ENCODE measurements at regions not wholly inside any gene's neighbourhood (a gene's known extent, or its start where the extent isn't known, plus 50 kb on each side); places are given as distances from the start of the nearest gene placed in this dataset.

GRCh38 chr4:185885604-185886003 lies 73.6 kb upstream of the SORBS2 start:
- ChIA-PET CTCF (no interaction called here), POLR2A (no interaction called here)
- no peak for DNase-seq (ENCODE audit: unreplicated experiment)
- Mint-ChIP-seq H3K4me1 (ENCODE audit: insufficient read depth, unreplicated experiment) (peaks cover 12% of the 10 kb centered on the region), H3K36me3 (ENCODE audit: insufficient read depth, unreplicated experiment) (no peaks in the 10 kb centered on the region), H3K9me3 (ENCODE audit: unreplicated experiment) (peaks cover 8% of the 10 kb centered on the region), H3K27me3 (ENCODE audit: insufficient read depth, unreplicated experiment) (no peaks in the 10 kb centered on the region), H3K27ac (ENCODE audit: low read depth, unreplicated experiment) (no peak overlapping the region), H3K4me3 (ENCODE audit: unreplicated experiment) (no peak overlapping the region)
- intact Hi-C loops (cut with micrococcal nuclease), result no loop called here
- BruUV-seq (replicated peaks), result no TSS peak
- TF ChIP-seq CTCF (IDR thresholded peaks at IDR 0.05; ENCODE audit: unreplicated experiment), result no peak

- Mint-ChIP-seq H3K4me3 (ENCODE audit: unreplicated experiment) (no peak overlapping the region), H3K36me3 (ENCODE audit: insufficient read depth, unreplicated experiment) (no peaks in the 10 kb centered on the region), H3K27me3 (ENCODE audit: insufficient read depth, unreplicated experiment) (no peaks in the 10 kb centered on the region), H3K9me3 (ENCODE audit: unreplicated experiment) (peaks cover 8% of the 10 kb centered on the region), H3K4me1 (ENCODE audit: insufficient read depth, unreplicated experiment) (no peaks in the 10 kb centered on the region), H3K27ac (ENCODE audit: low read depth, unreplicated experiment) (no peak overlapping the region)
- TF ChIP-seq CTCF (IDR thresholded peaks at IDR 0.05; ENCODE audit: unreplicated experiment), result no peak
- BruUV-seq (replicated peaks), result no TSS peak
- POLR2A ChIA-PET, result no interaction called here
- CTCF ChIA-PET, result no interaction called here
- intact Hi-C loops (cut with micrococcal nuclease), result no loop called here
- no peak for DNase-seq (ENCODE audit: unreplicated experiment)
Observed at GRCh38 chr4:185886832-185887524, 75.0 kb upstream of the SORBS2 start.

- no peaks in the 10 kb centered on the region for H3K27me3 Mint-ChIP-seq (ENCODE audit: insufficient read depth, unreplicated experiment)
- no peak overlapping the region for H3K4me3 Mint-ChIP-seq (ENCODE audit: unreplicated experiment)
- H3K4me1 Mint-ChIP-seq (ENCODE audit: insufficient read depth, unreplicated experiment), result no peaks in the 10 kb centered on the region
- peaks cover 16% of the 10 kb centered on the region for H3K9me3 Mint-ChIP-seq (ENCODE audit: unreplicated experiment)
- H3K36me3 Mint-ChIP-seq (ENCODE audit: insufficient read depth, unreplicated experiment), result no peaks in the 10 kb centered on the region
- TF ChIP-seq CTCF (IDR thresholded peaks at IDR 0.05; ENCODE audit: unreplicated experiment), result no peak
- ChIA-PET CTCF (no interaction called here), POLR2A (no interaction called here)
- DNase-seq (ENCODE audit: unreplicated experiment), result no peak
- H3K27ac Mint-ChIP-seq (ENCODE audit: low read depth, unreplicated experiment), result no peak overlapping the region
- no TSS peak for BruUV-seq (replicated peaks)
- intact Hi-C loops (cut with micrococcal nuclease), result no loop called here
Observed at GRCh38 chr4:185888676-185889075, 76.7 kb upstream of the SORBS2 start.

- no peak overlapping the region for H3K27ac Mint-ChIP-seq (ENCODE audit: low read depth, unreplicated experiment)
- BruUV-seq (replicated peaks), result no TSS peak
- H3K36me3 Mint-ChIP-seq (ENCODE audit: insufficient read depth, unreplicated experiment), result no peaks in the 10 kb centered on the region
- no peaks in the 10 kb centered on the region for H3K27me3 Mint-ChIP-seq (ENCODE audit: insufficient read depth, unreplicated experiment)
- TF ChIP-seq CTCF (IDR thresholded peaks at IDR 0.05; ENCODE audit: unreplicated experiment), result no peak
- intact Hi-C loops (cut with micrococcal nuclease), result no loop called here
- CTCF ChIA-PET, result no interaction called here
- H3K4me1 Mint-ChIP-seq (ENCODE audit: insufficient read depth, unreplicated experiment), result no peaks in the 10 kb centered on the region
- peaks cover 16% of the 10 kb centered on the region for H3K9me3 Mint-ChIP-seq (ENCODE audit: unreplicated experiment)
- POLR2A ChIA-PET, result interaction anchor here (0.6 kb wide), 1 partner anchor 102 kb away, joined by 3 read pairs; no protein-coding TSS in a partner anchor
- H3K4me3 Mint-ChIP-seq (ENCODE audit: unreplicated experiment), result no peak overlapping the region
- no peak for DNase-seq (ENCODE audit: unreplicated experiment)
Observed at GRCh38 chr4:185889585-185889984, 77.6 kb upstream of the SORBS2 start.
